Uterus (tissue), 3 donors: ENCODE measurements at regions not wholly inside any gene's neighbourhood (a gene's known extent, or its start where the extent isn't known, plus 50 kb on each side); places are given as distances from the start of the nearest gene placed in this dataset.

Experiments used
- DNase-seq, 2 donors: peaks; one replicate each; pipeline ENCODE4 v3.0.0-alpha.2; 2019 to 2020
- H3K27ac ChIP-seq, 2 donors: fragments of 200-600 bp; sonication (generic); 1 replicate in 1 of 2; 2 replicates in 1 of 2; pipeline ENCODE4 v1.5.1; 2016 to 2018
- H3K27me3 ChIP-seq, 2 donors: fragments of 200-600 bp; sonication (generic); one replicate each; pipeline ENCODE4 v1.5.1; 2018 to 2019; ENCODE audit warnings: control low read depth in 1 of 2
- H3K36me3 ChIP-seq, 2 donors: fragments of 200-600 bp; sonication (generic); one replicate each; pipeline ENCODE4 v1.5.1; 2019; ENCODE audit warnings: control low read depth in 1 of 2
- H3K4me1 ChIP-seq, 2 donors: fragments of 200-600 bp; sonication (generic); one replicate each; pipeline ENCODE4 v1.5.1; 2018 to 2019; ENCODE audit warnings: control low read depth in 1 of 2
- H3K4me3 ChIP-seq, 2 donors: fragments of 200-600 bp; sonication (generic); 1 replicate in 1 of 2; 2 replicates in 1 of 2; pipeline ENCODE4 v1.5.1; 2018 to 2019; ENCODE audit warnings: mild to moderate bottlenecking in 1 of 2
- H3K9me3 ChIP-seq, 2 donors: fragments of 200-600 bp; sonication (generic); one replicate each; pipeline ENCODE4 v1.5.1; 2019; ENCODE audit warnings: control low read depth in 1 of 2
- CTCF ChIP-seq, 4 experiments: fragments of 200-600 bp in 2 of 4; fragments of 450-650 bp in 2 of 4; sonication (generic) in 2 of 4; IDR thresholded peaks; one replicate each; pipeline ENCODE4 v1.5.1; 2016 to 2019; ENCODE audit warnings: antibody characterized with exemption in 4 of 4, mild to moderate bottlenecking in 2 of 4, moderate library complexity in 1 of 4
- POLR2A ChIP-seq, 2 donors: fragments of 450-650 bp; IDR thresholded peaks; one replicate each; pipeline ENCODE4 v1.6.1; 2016; ENCODE audit warnings: antibody characterized with exemption in 2 of 2, mild to moderate bottlenecking in 1 of 2, moderate library complexity in 1 of 2
- intact Hi-C: fragments of 100-400 bp; cut with DNase I; formaldehyde crosslinking; loops from one replicate; pipeline ENCODE4 v1.15.1; 2023; ENCODE audit warnings: low total_unique reads
- donor health status: DM: yes; HTN: yes; CAD: no.

DNA sequence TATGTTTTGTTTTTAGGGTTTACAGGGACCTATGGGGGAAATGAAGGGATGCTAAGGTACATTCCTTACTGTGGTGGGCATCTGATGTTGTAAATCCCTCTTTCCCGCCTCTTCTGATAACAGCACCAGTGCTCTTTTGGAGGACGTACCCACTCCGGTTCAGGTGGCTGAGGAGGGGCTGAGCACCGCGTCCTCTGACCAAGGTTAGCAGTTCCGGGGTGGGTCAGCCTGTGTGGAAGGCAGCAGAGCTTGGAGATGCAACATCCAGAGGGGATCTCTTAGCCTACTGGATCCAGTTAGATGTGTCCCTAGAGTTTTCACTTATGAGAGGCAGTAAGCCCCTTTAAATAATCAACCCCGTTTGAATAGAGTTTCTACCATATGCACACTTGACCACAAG lies 135.3 kb upstream of the KCNG1 start:
- H3K27ac ChIP-seq, result no peak overlapping the region
- intact Hi-C loops, result no loop called here
- H3K4me3 ChIP-seq, result no peak overlapping the region
- H3K27me3 ChIP-seq, result no peaks in the 10 kb centered on the region
- H3K4me1 ChIP-seq, result no peaks in the 10 kb centered on the region
- DNase-seq, result no peak
- TF ChIP-seq POLR2A (IDR thresholded peaks at IDR 0.05) (no peak), CTCF (IDR thresholded peaks at IDR 0.05) (no peak)
- no peaks in the 10 kb centered on the region for H3K36me3 ChIP-seq
- no peaks in the 10 kb centered on the region for H3K9me3 ChIP-seq

DNA sequence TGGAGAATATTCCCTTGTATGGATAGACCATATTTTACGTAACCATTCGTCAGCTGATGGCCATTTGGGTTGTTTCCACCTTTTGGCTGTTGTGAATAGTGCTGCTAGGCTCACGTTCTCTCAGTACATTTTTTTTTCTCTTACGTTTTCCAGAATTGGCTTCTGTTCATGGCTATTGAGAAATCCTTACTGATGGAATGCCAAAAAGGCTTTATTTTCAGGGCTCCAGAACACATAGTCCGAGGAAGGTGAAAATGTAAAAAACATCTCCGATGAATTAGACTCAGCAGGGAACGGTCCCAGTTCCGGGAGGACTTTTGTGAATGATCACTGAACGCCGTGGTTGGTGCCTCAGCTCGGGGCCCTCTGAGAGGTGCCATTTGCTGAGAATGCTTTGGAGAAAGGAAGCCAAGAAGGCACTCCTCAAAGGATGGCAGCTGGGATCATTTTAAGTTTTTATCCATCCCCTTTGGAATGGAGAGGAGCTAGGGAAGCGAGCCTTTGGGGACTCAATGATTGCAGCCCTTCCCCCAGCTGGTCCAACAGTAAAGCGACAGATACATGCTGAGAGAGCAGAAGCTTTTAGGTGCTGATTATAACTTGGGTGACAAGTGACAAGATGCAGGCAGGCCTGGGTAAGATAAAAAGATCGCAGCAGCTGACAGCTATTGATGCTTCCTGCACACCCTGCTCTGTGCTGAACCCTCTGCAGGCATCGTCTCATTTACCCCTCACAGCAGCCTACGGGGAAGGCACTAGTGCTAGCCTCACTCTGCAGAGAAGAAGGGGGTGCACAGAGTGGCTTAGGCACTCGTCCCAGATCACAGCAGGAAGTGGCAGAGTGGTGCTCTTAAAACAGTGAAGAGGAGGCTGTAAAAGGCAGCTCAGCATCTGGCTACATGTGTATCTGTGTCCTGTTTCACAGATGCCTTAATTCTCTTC lies 133.4 kb upstream of the KCNG1 start:
- no peaks in the 10 kb centered on the region for H3K9me3 ChIP-seq
- peak overlapping the region in 1 of 2 donors; percentile 42 for H3K27ac ChIP-seq
- no peaks in the 10 kb centered on the region for H3K4me1 ChIP-seq
- H3K4me3 ChIP-seq, result no peak overlapping the region
- DNase-seq, result peak; percentile 33 to 68
- intact Hi-C loops, result no loop called here
- peak in 1 of 4 experiments; percentile 5 for TF ChIP-seq CTCF (IDR thresholded peaks at IDR 0.05)
- no peak for TF ChIP-seq POLR2A (IDR thresholded peaks at IDR 0.05)
- H3K36me3 ChIP-seq, result no peaks in the 10 kb centered on the region
- no peaks in the 10 kb centered on the region for H3K27me3 ChIP-seq

DNA sequence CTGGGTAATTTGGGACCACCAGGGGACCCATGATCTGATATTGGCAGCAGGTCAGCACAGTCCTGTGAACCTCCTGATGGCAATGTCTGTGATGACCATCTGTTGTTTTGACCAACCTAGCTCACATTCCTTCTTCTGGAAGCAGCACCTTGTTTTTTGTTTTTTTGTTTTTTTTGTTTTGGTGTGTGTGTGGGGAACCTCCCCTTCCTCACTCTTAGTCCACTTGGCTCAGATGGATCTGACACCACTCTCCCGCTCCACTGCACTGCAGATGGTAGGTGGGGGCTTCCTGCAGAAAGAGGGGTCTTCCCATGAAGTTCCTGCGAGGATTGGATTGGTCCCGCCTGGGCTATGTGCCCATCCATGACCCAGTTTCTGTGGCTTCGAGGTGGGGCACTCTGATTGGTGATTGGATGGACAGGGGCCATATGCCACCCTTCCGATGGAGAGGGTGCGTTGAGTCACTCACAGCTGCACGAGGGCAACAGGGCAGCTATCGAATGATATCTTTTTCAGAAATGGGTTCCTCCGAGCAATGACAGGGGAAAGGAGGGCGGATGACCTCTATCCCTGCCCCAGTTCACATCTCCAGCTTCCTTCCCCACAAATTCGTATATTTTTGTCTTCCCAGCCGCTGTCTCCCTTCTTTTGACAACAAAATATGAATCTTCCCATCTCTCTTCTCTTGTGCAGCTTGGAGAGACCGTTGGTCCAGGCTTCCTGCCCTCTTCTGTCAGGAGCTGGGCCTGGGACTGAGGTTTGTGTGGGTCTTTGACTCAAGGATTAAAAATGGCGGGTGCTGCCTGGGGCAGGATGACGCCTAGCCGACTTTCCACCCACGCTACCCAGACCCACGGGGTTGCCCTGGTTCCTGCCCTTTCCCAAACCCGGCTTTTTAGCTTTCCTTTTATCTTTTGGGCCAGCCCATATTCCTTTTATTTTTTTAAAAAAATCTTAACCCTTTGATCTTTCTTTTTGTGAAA lies 132.1 kb upstream of the KCNG1 start:
- Histone ChIP-seq H3K4me3 (no peak overlapping the region), H3K4me1 (no peaks in the 10 kb centered on the region), H3K36me3 (no peaks in the 10 kb centered on the region), H3K9me3 (no peaks in the 10 kb centered on the region), H3K27me3 (no peaks in the 10 kb centered on the region), H3K27ac (peak overlapping the region in 1 of 2 donors; percentile 31)
- no peak for DNase-seq
- no peak for TF ChIP-seq POLR2A (IDR thresholded peaks at IDR 0.05)
- no peak for TF ChIP-seq CTCF (IDR thresholded peaks at IDR 0.05)
- intact Hi-C loops, result no loop called here

- no peaks in the 10 kb centered on the region for H3K9me3 ChIP-seq
- H3K27me3 ChIP-seq, result no peaks in the 10 kb centered on the region
- H3K4me3 ChIP-seq, result no peak overlapping the region
- H3K27ac ChIP-seq, result no peak overlapping the region
- intact Hi-C loops, result no loop called here
- no peak for DNase-seq
- no peaks in the 10 kb centered on the region for H3K36me3 ChIP-seq
- TF ChIP-seq POLR2A (IDR thresholded peaks at IDR 0.05), result no peak
- TF ChIP-seq CTCF (IDR thresholded peaks at IDR 0.05), result no peak
- no peaks in the 10 kb centered on the region for H3K4me1 ChIP-seq
Observed at GRCh38 chr20:51153867-51154707, 131.2 kb upstream of the KCNG1 start.
